Renal pelvis (tissue), 1 donor: ENCODE measurements at regions not wholly inside any gene's neighbourhood (a gene's known extent, or its start where the extent isn't known, plus 50 kb on each side); places are given as distances from the start of the nearest gene placed in this dataset.
"Not testable (repeated sequence)": the region's sequence is repeated elsewhere in the genome, so short reads cannot be mapped to it uniquely, and the experiment has no call there.

Experiments used
- DNase-seq: peaks from one replicate; pipeline ENCODE4 v3.0.0-alpha.2; 2013

DNA sequence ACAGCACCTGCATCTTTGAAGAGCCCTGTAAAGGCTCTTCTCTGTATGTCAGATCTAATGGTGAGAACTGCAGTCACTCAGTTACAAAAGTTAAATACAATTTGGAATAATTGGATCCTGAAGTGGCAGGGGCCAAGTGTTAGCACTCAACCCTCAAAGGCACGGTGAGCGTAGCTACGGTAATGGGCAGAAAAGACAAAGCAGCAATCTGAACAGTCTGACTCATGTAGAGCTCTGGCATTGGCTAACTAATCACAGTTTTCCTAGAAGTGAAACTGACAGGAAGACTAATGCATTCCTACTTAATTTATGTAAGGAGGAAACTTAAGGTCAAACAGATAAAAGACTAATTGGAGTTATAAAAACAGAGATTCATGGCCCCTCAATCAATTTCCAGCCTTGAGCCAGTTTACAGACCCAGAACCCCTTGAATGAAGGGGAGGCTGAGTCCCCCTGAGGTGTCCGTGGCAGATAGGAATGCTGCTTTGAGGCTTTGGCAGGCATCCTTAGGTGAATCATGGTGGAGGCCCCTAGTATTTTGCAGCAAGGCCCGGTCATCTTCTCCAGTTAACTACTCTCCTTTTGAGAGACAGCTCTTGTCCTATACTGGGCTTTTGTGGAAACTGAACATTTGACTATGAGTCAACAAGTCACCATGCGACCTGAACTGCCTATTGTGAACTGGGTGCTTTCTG lies 450.7 kb downstream of the ZNF33B start:
- not testable (repeated sequence) for DNase-seq

DNA sequence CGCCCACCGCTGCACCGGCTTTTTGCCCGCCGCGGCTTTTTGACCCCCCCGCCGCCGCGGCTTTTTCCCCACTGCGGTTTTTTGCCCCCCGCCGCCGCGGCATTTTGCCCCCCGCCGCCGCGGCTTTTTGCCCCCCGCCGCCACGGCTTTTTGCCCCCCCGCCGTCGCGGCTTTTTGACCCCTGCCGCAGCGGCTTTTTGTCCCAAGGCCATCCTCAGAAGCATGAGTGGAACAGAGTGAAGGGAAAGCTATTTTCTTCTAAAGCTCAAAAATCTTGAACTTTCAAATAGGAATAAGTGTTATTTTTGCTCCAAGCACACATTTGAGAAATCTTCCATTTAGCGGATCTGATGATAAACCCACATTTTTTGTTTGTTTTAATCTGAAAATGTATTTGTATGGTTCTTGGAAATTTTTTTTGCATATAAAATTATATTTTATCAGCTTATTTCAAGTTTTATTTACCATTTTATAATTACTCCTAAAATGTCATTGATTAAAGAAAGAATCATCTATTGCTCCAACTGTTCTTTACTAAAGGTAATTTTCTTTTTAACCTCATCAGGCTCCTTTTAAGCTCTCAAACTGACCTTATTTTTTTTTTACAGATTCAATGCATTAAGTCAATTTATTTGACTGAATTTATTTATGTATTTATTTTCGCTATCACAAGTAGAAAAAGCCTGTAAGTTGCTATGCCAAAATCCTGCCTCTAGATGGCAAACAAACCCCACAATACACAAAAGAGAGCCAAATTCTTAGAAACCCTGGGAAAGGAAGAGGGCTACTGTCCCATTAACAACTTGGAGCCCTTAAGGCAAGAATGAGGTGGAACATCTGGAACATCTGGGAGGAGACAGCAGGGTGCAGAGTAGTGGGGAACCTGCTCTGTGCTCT lies 460.3 kb downstream of the ZNF33B start:
- peak; percentile 17 for DNase-seq

DNA sequence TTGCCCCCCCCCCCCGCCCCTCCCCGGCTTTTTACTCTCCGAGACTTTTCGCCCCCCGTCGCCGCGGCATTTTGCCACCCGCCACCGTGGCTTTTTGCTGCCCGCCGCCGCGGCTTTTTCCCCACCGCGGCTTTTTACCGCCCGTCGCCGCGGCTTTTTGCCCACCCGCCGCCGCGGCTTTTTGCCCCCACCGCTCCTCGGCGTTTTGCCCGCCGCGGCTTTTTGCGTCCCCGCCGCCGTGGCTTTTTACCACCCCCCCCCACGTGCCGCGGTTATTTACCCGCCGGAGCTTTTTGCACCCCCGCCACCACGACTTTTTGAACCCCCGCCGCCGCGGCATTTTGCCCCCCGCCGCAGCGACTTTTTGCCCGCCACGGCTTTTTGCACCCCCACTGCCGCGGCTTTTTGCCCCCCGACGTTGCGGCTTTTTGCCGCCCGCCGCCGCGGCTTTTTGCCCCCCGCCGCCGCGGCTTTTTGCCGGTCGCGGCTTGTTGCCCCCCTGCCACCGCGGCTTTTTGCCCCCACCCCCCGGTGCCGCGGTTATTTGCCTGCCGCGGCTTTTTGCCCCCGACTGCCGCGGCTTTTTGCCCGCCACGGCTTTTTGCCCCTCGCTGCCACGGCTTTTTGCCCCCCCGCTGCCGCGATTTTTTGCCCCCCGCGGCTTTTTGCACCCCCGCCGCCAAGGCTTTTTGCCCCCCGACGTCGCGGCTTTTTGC lies 461.1 kb downstream of the ZNF33B start:
- DNase-seq = no peak

DNA sequence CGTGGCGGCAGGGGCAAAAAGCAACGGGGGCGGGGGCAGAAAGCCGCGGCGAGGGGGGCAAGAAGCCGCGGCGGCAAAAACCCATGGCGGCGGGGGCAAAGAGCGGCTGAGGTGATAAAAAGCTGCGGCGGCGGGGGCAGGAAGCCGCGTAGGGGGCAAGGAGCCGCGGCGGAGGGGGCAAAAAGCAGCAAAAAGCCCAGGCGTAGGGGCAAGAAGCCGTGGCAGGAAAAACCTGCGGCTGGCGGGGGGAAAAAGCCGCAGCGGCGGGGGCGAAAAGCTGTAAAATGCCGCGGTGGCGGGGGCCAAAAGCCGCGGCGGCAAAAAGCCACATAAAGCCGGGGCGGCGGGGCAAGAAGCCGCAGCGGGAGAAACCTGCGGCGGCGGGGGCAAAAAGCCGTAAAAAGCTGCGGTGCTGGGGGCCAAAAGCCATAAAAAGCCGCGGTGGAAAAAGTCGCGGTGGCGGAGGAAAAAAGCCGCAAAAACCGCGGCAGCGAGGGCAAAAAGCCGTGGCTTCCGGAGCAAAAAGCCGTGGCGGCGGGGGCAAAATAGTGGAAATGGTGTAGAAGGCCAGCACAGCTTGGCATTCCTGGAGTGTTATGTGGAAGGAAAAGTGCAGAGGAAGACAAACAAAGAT lies 487.8 kb downstream of the ZNF33B start:
- no peak for DNase-seq

DNA sequence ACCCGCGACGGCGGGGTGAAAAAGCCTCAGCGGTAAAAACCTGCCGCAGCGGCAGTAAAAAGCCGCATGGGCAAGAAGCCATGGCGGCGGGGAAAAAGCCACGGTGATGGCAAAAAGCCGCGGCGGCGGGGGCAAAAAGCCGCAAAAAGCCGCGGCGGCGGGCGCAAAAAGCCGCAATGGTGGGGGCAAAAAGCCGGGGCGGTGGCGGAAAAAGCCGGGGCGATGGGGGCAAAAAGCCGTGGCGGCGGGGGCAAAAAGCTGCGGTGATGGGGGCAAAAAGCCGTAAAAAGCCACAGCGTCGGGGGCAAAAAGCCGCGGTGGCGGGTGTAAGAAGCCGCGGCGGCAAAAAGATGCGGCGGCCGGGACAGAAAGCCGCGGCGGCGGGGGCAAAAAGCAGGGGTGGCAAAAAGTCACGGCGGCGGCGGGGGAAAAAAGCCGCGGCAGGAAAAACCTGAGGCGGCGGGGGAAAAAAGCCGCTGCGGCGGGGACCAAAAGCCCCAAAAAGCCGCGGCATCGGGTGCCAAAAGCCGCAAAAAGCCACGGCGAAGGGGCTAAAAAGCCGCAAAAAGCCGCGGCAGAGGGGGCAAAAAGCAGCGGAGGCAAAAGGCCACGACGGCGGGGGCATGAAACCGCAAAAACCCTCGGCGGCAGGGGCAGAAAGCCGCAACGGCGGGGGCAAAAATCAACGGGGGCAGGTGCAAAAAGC lies 488.5 kb downstream of the ZNF33B start:
- no peak for DNase-seq

DNA sequence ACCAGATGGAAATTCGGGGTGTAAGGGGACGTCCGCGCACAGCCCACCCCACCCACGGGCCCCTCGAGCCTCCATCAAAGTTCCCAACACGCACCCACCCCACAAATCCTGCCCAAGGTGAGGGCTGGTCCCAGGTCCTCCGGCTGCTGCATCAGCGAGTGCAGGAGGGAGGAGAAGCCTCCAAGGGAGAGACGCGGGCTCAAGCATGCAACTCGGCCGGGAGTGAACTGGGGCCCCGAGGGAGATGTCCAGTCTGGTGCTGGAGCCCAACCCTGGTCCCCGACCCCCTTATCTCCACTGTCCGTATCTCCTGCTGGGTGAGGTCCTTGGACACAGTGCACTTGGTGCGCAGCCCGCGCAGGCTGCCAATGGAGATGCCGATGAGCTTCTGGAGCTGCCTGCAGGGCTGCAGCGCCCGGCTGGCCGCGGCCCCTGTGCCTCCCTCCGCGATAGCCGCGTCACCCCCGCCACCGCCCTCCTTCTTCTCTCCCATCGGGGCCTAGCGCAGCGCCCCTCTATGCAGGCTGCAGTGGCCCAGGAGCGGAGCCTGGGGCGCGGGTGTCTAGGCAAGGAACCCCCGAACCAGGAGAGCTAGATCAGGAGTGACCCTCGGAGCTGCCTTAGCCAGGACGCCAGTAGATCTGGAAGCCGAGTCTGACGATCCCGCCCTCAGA lies 489.2 kb downstream of the ZNF33B start:
- DNase-seq = no peak

DNA sequence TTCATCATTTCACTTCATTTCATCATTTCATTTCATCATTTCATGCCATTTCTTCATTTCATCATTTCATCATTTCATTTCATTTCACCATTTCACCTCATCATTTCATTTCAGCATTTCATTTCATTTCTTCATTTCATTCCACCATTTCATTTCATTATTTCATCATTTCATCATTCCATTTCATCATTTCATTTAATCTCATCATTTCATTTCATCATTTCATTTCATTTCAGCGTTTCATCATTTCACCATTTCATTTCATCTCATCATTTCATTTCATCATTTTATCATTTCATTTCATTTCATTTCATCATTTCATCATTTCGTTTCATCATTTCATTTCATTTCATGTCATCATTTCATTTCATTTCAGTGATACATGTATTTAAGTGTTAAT lies 492.2 kb downstream of the ZNF33B start:
- not testable (repeated sequence) for DNase-seq

DNA sequence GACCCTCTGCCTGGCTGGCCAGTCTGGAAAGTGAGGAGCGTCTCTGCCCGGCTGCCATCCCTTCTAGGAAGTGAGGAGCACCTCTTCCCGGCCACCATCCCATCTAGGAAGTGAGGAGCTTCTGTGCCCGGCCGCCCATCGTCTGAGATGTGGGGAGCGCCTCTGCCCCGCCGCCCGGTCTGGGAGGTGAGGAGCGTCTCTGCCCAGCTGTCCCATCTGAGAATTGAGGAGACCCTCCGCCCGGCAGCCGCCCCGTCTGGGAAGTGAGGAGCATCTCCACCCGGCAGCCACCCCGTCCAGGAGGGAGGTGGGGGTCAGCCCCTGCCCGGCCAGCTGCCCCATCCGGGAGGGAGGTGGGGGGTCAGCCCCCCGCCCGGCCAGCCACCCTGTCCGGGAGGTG lies 500.3 kb downstream of the ZNF33B start:
- not testable (repeated sequence) for DNase-seq

DNA sequence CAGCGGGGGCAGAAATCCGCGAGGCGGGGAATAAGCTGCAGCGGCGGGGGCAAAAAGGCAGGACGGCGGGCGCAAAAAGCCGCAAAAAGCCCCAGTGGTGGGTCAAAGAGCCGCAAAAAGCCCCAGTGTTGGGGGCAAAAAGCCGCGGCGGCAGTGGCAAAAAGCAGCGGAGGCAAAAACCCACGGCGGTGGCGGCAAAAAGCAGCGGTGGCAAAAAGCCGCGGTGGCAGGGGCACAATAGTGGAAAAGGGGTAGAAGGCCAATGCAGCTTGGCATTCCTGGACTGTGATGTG lies 525.3 kb downstream of the ZNF33B start:
- DNase-seq = no peak

DNA sequence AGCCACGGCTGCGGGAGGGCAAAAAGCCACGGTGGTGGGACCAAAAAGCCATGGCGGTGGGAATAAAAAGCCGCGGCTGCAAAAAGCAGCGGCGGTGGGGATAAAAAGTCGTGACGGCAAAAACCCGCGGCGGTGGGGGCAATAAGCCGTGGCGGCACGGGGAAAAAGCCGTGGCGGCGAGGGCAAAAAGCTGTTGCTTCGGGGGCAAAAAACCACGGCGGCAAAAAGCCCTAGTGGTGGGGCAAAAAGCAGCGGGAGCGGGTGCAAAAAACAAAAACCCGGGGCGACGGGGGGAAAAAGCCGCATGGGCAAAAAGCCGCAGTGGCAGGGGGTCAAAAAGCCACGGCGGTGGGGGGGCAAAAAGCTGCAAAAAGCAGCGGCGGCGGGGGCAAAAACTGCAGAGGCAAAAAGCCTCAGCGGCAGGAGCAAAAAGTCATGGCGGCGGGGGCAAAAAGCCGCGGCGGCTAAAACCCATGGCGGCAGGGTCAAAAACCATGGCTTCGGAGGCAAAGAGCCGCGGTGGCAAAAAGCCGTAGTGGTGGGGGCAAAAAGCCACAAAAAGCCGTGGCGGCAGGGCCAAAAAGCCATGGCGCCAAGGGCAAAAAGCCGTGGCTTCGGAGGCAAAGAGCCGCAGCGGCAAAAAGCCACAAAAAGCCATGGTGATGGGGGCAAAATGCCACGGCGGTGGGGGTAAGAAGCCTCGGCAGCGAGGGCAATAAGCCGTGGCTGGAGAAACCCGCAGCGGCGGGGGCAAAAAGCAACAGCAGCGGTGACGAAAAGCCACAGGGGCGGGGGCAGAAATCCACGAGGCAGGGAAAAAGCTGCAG lies 525.8 kb downstream of the ZNF33B start:
- no peak for DNase-seq

DNA sequence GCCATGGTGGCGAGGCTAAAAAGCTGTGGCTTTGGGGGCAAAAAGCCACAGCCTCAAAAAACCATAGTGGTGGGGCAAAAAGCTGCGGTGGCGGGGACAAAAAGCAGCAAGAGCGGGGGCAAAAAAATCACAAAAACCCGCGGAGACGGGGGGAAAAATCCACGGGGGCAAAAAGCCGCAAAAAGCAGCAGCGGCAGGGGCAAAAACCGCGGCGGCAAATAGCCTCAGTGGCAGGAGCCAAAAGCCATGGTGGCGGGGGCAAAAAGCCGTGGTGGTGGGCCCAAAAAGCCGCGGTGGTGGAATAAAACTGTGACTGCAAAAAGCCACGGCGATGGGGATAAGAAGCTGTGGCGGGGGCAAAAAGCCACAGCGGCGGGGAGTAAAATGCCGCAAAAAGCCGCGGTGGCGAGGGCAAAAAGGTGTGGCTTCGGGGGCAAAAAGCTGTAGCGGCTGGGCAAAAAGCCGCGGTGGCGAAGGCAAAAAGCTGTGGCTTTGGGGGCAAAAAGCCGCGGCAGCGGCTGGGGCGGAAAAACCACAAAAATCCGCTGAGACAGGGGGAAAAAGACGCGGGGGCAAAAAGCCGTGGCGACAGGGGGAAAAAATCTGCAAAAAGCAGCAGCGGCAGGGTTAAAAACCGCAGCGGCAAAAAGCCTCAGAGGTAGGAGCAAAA lies 526.6 kb downstream of the ZNF33B start:
- DNase-seq = no peak

DNA sequence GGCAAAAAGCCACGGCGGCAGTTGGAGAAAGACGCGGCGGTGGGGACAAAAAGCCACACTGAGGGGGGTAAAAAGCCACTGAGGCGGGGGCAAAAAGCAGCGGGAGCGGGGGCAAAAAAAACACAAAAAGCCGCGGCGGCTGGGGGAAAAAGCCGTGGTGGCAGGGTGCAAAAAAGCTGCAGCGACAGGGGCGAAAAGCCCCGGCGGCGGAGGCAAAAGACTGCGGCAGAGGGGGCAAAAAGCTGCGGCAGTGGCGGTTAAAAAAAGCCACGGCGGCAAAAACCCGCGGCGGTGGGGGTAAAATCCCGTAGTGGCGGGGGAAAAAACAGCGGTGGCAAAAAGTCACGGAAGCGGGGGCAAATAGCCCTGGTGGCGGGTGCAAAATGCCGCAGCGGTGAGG lies 527.3 kb downstream of the ZNF33B start:
- no peak for DNase-seq
